H1 (cell line): ENCODE measurements at regions not wholly inside any gene's neighbourhood (a gene's known extent, or its start where the extent isn't known, plus 50 kb on each side); places are given as distances from the start of the nearest gene placed in this dataset.

ENCODE experiments used
- CTCF ChIA-PET: fragments of 300-600 bp; sonication (Branson Sonifier 250); formaldehyde crosslinking; loops from one replicate; lab custom pipeline; 2021; ENCODE audit not compliant: partially characterized antibody; lab: Charles Lee
- POLR2A ChIA-PET: fragments of 300-600 bp; sonication (Branson Sonifier 250); formaldehyde crosslinking; loops from one replicate; lab custom pipeline; 2021; ENCODE audit warnings: inconsistent platforms; ENCODE audit not compliant: partially characterized antibody; lab: Charles Lee
- DNase-seq, 2 experiments: peaks; one replicate each; pipeline versions ENCODE4 v3.0.0 to v3.0.0-alpha.2; 2010 to 2022; ENCODE audit warnings: low spot score in 2 of 2, low read depth in 1 of 2, mixed read lengths in 1 of 2
- FAIRE-seq: peaks from 2 replicates; lab custom pipeline; 2011; peaks lifted over from hg19 to GRCh38; lab: Jason Lieb, UNC
- H2AFZ ChIP-seq: 2 replicates; pipeline ENCODE4 v1.8.1; 2012; ENCODE audit warnings: low read length, inconsistent platforms
- H2AK5ac ChIP-seq: 2 replicates; pipeline ENCODE4 v1.6.1; 2013; ENCODE audit warnings: low read depth, low read length
- H2BK120ac ChIP-seq: replicated peaks from 2 replicates; pipeline ENCODE3; 2013; ENCODE audit warnings: low read depth, low read length, inconsistent platforms
- H2BK12ac ChIP-seq: 2 replicates; pipeline ENCODE4 v1.6.1; 2013; ENCODE audit warnings: low read depth, low read length
- H2BK15ac ChIP-seq: 2 replicates; pipeline ENCODE4 v1.6.1; 2013; ENCODE audit warnings: low read length
- H2BK20ac ChIP-seq: 2 replicates; pipeline ENCODE4 v1.6.1; 2013; ENCODE audit warnings: low read length
- H2BK5ac ChIP-seq: 2 replicates; pipeline ENCODE4 v1.6.1; 2013; ENCODE audit warnings: low read depth, low read length
- H3K14ac ChIP-seq: 2 replicates; pipeline ENCODE4 v1.6.1; 2013; ENCODE audit warnings: inconsistent platforms; ENCODE audit not compliant: insufficient read length
- H3K18ac ChIP-seq: 2 replicates; pipeline ENCODE4 v1.6.1; 2013; ENCODE audit warnings: low read length; ENCODE audit errors: extremely low read depth
- H3K23ac ChIP-seq: 2 replicates; pipeline ENCODE4 v1.6.1; 2013; ENCODE audit warnings: inconsistent platforms; ENCODE audit not compliant: insufficient read length
- H3K23me2 ChIP-seq: 2 replicates; pipeline ENCODE4 v1.6.1; 2013; ENCODE audit warnings: low read depth, low read length
- H3K27ac ChIP-seq: 2 replicates; pipeline ENCODE4 v1.6.1; 2011; ENCODE audit warnings: low read depth, low read length, inconsistent platforms
- H3K27me3 ChIP-seq, 4 experiments: replicated peaks in 1 of 4; 1 replicate in 1 of 4; 2 replicates in 3 of 4; pipeline versions ENCODE4 v1.6.1 to v1.8.1; 2011 to 2013; ENCODE audit warnings: low read length in 3 of 4, mild to moderate bottlenecking in 3 of 4, inconsistent platforms in 2 of 4, mixed read lengths in 2 of 4, moderate library complexity in 1 of 4; ENCODE audit not compliant: control insufficient read depth in 3 of 4, insufficient read depth in 3 of 4; ENCODE audit errors: extremely low read depth in 1 of 4
- H3K36me3 ChIP-seq, 4 experiments: 2 replicates each; pipeline versions ENCODE4 v1.6.1 to v1.8.1; 2011 to 2013; ENCODE audit warnings: mild to moderate bottlenecking in 4 of 4, low read length in 3 of 4, moderate library complexity in 2 of 4, control low read depth in 1 of 4, inconsistent platforms in 1 of 4; ENCODE audit not compliant: insufficient read depth in 4 of 4, control insufficient read depth in 2 of 4
- H3K4ac ChIP-seq: replicated peaks from 2 replicates; pipeline ENCODE3; 2013; ENCODE audit warnings: low read length, low read depth, mixed read lengths, inconsistent platforms; ENCODE audit not compliant: insufficient read length
- H3K4me1 ChIP-seq, 4 experiments: replicated peaks in 1 of 4; 1 replicate in 1 of 4; 2 replicates in 3 of 4; pipeline versions ENCODE4 v1.6.1 to v1.8.1; 2011 to 2013; ENCODE audit warnings: low read length in 3 of 4, inconsistent platforms in 2 of 4, mixed read lengths in 1 of 4; ENCODE audit not compliant: insufficient read depth in 4 of 4, control insufficient read depth in 3 of 4
- H3K4me2 ChIP-seq, 2 experiments: 2 replicates each; pipeline versions ENCODE4 v1.6.1 to v1.8.1; 2011 to 2013; ENCODE audit warnings: low read depth in 2 of 2, low read length in 2 of 2, control low read depth in 1 of 2, inconsistent platforms in 1 of 2, mild to moderate bottlenecking in 1 of 2; ENCODE audit not compliant: insufficient read depth in 1 of 2
- H3K4me3 ChIP-seq, 4 experiments: fragments of 200-600, 300-600 bp in 1 of 4; sonication (generic), shearing (Covaris generic), sonication (Bioruptor Twin) in 1 of 4; 2 replicates each; pipeline versions ENCODE4 v1.5.1 to v1.8.1; 2011 to 2016; ENCODE audit warnings: low read length in 4 of 4, low read depth in 3 of 4, control low read depth in 2 of 4, inconsistent platforms in 2 of 4, mild to moderate bottlenecking in 2 of 4, mixed read lengths in 1 of 4, moderate library complexity in 1 of 4; ENCODE audit not compliant: insufficient read depth in 2 of 4; ENCODE audit errors: extremely low read depth in 1 of 4
- H3K56ac ChIP-seq: replicated peaks from 2 replicates; pipeline ENCODE3; 2013; ENCODE audit warnings: low read depth, mild to moderate bottlenecking, mixed read lengths, low read length, inconsistent platforms; ENCODE audit not compliant: insufficient read length
- H3K79me1 ChIP-seq: 2 replicates; pipeline ENCODE4 v1.6.1; 2013; ENCODE audit warnings: low read depth, low read length, control low read depth
- H3K79me2 ChIP-seq, 2 experiments: 2 replicates each; pipeline versions ENCODE4 v1.6.1 to v1.8.1; 2012 to 2013; ENCODE audit warnings: low read length in 2 of 2, mild to moderate bottlenecking in 2 of 2, inconsistent platforms in 1 of 2; ENCODE audit not compliant: insufficient read depth in 2 of 2, control insufficient read depth in 1 of 2
- H3K9ac ChIP-seq, 4 experiments: replicated peaks in 1 of 4; 1 replicate in 1 of 4; 2 replicates in 3 of 4; pipeline versions ENCODE4 v1.6.1 to v1.8.1; 2011 to 2013; ENCODE audit warnings: low read depth in 3 of 4, low read length in 3 of 4, control low read depth in 2 of 4, mild to moderate bottlenecking in 2 of 4, moderate library complexity in 2 of 4, inconsistent platforms in 1 of 4; ENCODE audit errors: extremely low read depth in 1 of 4
- H3K9me3 ChIP-seq, 2 experiments: 2 replicates each; pipeline versions ENCODE4 v1.6.1 to v1.8.1; 2012 to 2013; ENCODE audit warnings: mild to moderate bottlenecking in 2 of 2, moderate library complexity in 2 of 2, control low read depth in 1 of 2, inconsistent platforms in 1 of 2, low read depth in 1 of 2, low read length in 1 of 2, mixed read lengths in 1 of 2; ENCODE audit not compliant: insufficient read depth in 2 of 2
- H4K20me1 ChIP-seq, 2 experiments: replicated peaks in 1 of 2; 2 replicates each; pipeline versions ENCODE3 to v1.8.1; 2011 to 2013; ENCODE audit warnings: inconsistent platforms in 2 of 2, low read length in 2 of 2, mild to moderate bottlenecking in 1 of 2; ENCODE audit not compliant: insufficient read depth in 2 of 2, control insufficient read depth in 1 of 2
- H4K5ac ChIP-seq: 2 replicates; pipeline ENCODE4 v1.6.1; 2013; ENCODE audit warnings: low read length, low read depth, mixed read lengths, inconsistent platforms; ENCODE audit not compliant: insufficient read length
- H4K8ac ChIP-seq: 2 replicates; pipeline ENCODE4 v1.8.0; 2013; ENCODE audit warnings: mild to moderate bottlenecking, moderate library complexity, low read length, inconsistent platforms; ENCODE audit not compliant: insufficient read depth; ENCODE audit errors: extremely low read depth
- H4K91ac ChIP-seq: replicated peaks from 2 replicates; pipeline ENCODE3; 2013; ENCODE audit warnings: low read length, mixed read lengths, inconsistent platforms; ENCODE audit not compliant: insufficient read length
- KDM5A ChIP-seq: fragments of 200-600 bp; IDR thresholded peaks from 2 replicates; pipeline ENCODE4 v1.7.1; 2012; ENCODE audit warnings: mild to moderate bottlenecking, low read length, inconsistent platforms, mixed read lengths
- SP1 ChIP-seq: IDR thresholded peaks from 2 replicates; pipeline ENCODE4 v1.6.1; 2011; ENCODE audit warnings: low read depth, low read length
- WGBS, 2 experiments: shearing (Covaris generic) in 1 of 2; methylation state at CpG; one replicate each; pipeline versions ENCODE4 v1.1.6 to v1.1.7; 2013 to 2015; ENCODE audit warnings: low lambda C conversion rate in 2 of 2, mixed read lengths in 2 of 2, inconsistent platforms in 1 of 2, low coverage in 1 of 2, missing lambda C conversion rate in 1 of 2; ENCODE audit not compliant: insufficient replicate concordance in 2 of 2, insufficient coverage in 1 of 2, insufficient read length in 1 of 2; ENCODE audit errors: extremely low coverage in 1 of 2, missing lambda C conversion rate in 1 of 2; 5-methylcytosine and 5-hydroxymethylcytosine counted together

GRCh38 chr7:55629051-55629677 is 56.9 kb upstream of the VOPP1 start:
- FAIRE-seq: no peak
- Histone ChIP-seq H2BK20ac (no peak overlapping the region), H3K9ac (no peak overlapping the region), H3K79me1 (no peaks in the 10 kb centered on the region), H3K27me3 (no peaks in the 10 kb centered on the region), H3K36me3 (no peaks in the 10 kb centered on the region), H3K27ac (no peak overlapping the region), H3K23ac (no peak overlapping the region), H4K91ac (no peak overlapping the region), H3K79me2 (no peaks in the 10 kb centered on the region), H3K4me2 (no peak overlapping the region), H4K20me1 (no peaks in the 10 kb centered on the region), H3K4me1 (no peaks in the 10 kb centered on the region), H3K18ac (no peak overlapping the region), H2AFZ (no peak overlapping the region), H3K9me3 (peaks cover 12 to 25% of the 10 kb centered on the region in 2 experiments), H3K4me3 (no peak overlapping the region), H4K5ac (no peak overlapping the region), H2BK15ac (no peak overlapping the region), H2AK5ac (no peak overlapping the region), H2BK5ac (no peak overlapping the region), H2BK12ac (no peak overlapping the region), H4K8ac (no peak overlapping the region), H3K23me2 (no peaks in the 10 kb centered on the region), H2BK120ac (no peak overlapping the region), H3K56ac (no peak overlapping the region), H3K4ac (no peak overlapping the region), H3K14ac (no peak overlapping the region)
- CTCF ChIA-PET: no interaction called here
- POLR2A ChIA-PET: interaction anchor here (1.0 kb wide), 1 partner anchor 405 kb away, joined by 3 read pairs; no protein-coding TSS in a partner anchor
- no peak for DNase-seq
- no peak for TF ChIP-seq KDM5A
- TF ChIP-seq SP1: no peak
- 76% methylated on average over 2 of the region's 2 CpGs; no CpG with 5 or more reads in 1 of the 2 experiments for WGBS, 2 experiments
